ENCODE measurements at regions not wholly inside any gene's neighbourhood (a gene's known extent, or its start where the extent isn't known, plus 50 kb on each side); places are given as distances from the start of the nearest gene placed in this dataset.

DNA sequence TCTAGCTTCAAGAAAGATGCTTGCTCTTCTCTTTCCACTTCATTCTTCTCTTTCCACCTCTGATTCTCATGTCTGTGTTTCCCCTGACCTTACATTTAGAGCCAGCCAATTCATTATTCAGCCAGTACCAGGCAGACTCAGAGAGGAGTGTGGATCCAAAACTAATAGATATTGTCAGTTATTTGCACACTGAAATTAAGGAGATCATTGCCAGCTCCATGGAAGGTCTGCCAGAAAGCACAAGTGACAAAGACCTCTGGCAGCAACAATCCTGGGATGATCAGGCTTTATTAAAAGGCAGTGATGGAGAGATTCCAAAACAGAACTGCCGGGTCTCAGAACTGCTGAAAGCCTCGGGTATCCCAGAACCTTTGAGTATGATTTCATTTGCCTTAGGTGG is 749.4 kb downstream of the XPNPEP1 start:
- H2BK5ac ChIP-seq (ENCODE audit: insufficient read length, low read length) = no peak overlapping the region
- H2BK20ac ChIP-seq (ENCODE audit: low read depth, low read length, poor library complexity, severe bottlenecking) = no peak overlapping the region
- no CpG with 5 or more reads among the region's 2 CpGs for WGBS (ENCODE audit: extremely low coverage, insufficient read length, low lambda C conversion rate)
- H2AK5ac ChIP-seq (ENCODE audit: insufficient read length, low read length) = no peak overlapping the region
- H3K4me2 ChIP-seq (ENCODE audit: insufficient read depth, insufficient read length, low read length) = no peak overlapping the region
- peaks cover 0 to 9% (median 2%) of the 10 kb centered on the region in 3 experiments; a peak in 3 of 7 replicates for H3K36me3 Mint-ChIP-seq (ENCODE audit: insufficient read depth in 1 of 3, low read depth in 3 of 3)
- no peak overlapping the region for H3K23ac ChIP-seq (ENCODE audit: insufficient read length, low read depth, low read length)
- H2BK120ac ChIP-seq (ENCODE audit: low read depth, low read length, poor library complexity, severe bottlenecking) = no peak overlapping the region
- H4K91ac ChIP-seq (ENCODE audit: insufficient read length, low read depth, low read length) = no peak overlapping the region
- H3K9me3 ChIP-seq (ENCODE audit: control insufficient read depth, low read depth, low read length) = no peaks in the 10 kb centered on the region
- no peak overlapping the region for H2AFZ ChIP-seq (ENCODE audit: low read length)
- H3K18ac ChIP-seq (ENCODE audit: insufficient read length, low read depth, low read length) = no peak overlapping the region
- no peak overlapping the region for H3K14ac ChIP-seq (ENCODE audit: insufficient read depth, low read length)
- no peak overlapping the region for H3K4ac ChIP-seq (ENCODE audit: low read depth, low read length)
- H3K9me3 Mint-ChIP-seq = peaks cover 8 to 13% of the 10 kb centered on the region in 2 experiments; a peak in 4 of 5 replicates
- H3K27ac ChIP-seq (ENCODE audit: insufficient read length, low read depth, low read length) = no peak overlapping the region
- H3K79me2 ChIP-seq (ENCODE audit: insufficient read depth, low read length) = no peaks in the 10 kb centered on the region
- no peaks in the 10 kb centered on the region for H3K27me3 Mint-ChIP-seq (ENCODE audit: low read depth)
- H4K5ac ChIP-seq (ENCODE audit: insufficient read length, low read depth, low read length) = no peak overlapping the region
- no peaks in the 10 kb centered on the region for H4K20me1 ChIP-seq (ENCODE audit: control insufficient read depth, insufficient read depth, insufficient read length)
- H3K56ac ChIP-seq (ENCODE audit: insufficient read length, low read depth, low read length) = no peak overlapping the region
- H3K27ac Mint-ChIP-seq = no peak overlapping the region
- H2BK12ac ChIP-seq (ENCODE audit: insufficient read length, low read depth, low read length) = no peak overlapping the region
- no peak overlapping the region for H3K9ac ChIP-seq (ENCODE audit: extremely low read depth, insufficient read length, low read length)
- H3T11ph ChIP-seq (ENCODE audit: low read length) = no peak overlapping the region
- no peak overlapping the region for H3K4me3 Mint-ChIP-seq
- H3K79me1 ChIP-seq (ENCODE audit: insufficient read depth, low read depth, low read length, poor library complexity, severe bottlenecking) = no peaks in the 10 kb centered on the region
- H2BK15ac ChIP-seq (ENCODE audit: low read depth, low read length) = no peak overlapping the region
- H3K4me1 ChIP-seq (ENCODE audit: insufficient read depth, low read length) = no peaks in the 10 kb centered on the region
- no peak overlapping the region for H4K8ac ChIP-seq (replicated peaks; ENCODE audit: insufficient read length, low read depth, low read length)
- no peak for DNase-seq
- TF ChIP-seq, protein P1, sequence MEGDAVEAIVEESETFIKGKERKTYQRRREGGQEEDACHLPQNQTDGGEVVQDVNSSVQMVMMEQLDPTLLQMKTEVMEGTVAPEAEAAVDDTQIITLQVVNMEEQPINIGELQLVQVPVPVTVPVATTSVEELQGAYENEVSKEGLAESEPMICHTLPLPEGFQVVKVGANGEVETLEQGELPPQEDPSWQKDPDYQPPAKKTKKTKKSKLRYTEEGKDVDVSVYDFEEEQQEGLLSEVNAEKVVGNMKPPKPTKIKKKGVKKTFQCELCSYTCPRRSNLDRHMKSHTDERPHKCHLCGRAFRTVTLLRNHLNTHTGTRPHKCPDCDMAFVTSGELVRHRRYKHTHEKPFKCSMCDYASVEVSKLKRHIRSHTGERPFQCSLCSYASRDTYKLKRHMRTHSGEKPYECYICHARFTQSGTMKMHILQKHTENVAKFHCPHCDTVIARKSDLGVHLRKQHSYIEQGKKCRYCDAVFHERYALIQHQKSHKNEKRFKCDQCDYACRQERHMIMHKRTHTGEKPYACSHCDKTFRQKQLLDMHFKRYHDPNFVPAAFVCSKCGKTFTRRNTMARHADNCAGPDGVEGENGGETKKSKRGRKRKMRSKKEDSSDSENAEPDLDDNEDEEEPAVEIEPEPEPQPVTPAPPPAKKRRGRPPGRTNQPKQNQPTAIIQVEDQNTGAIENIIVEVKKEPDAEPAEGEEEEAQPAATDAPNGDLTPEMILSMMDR (conservative IDR thresholded peaks at IDR 0.05) = no peak
- H3K27me3 ChIP-seq (ENCODE audit: insufficient read depth, low read length) = no peaks in the 10 kb centered on the region
- no peaks in the 10 kb centered on the region for H3K23me2 ChIP-seq (ENCODE audit: insufficient read length, low read depth, low read length, poor library complexity, severe bottlenecking)
- H3K4me1 Mint-ChIP-seq = no peaks in the 10 kb centered on the region

Data from H9 (cell line).